ENCODE measurements at regions not wholly inside any gene's neighbourhood (a gene's known extent, or its start where the extent isn't known, plus 50 kb on each side); places are given as distances from the start of the nearest gene placed in this dataset.

GRCh38 chr10:131750171-131750895, 150.5 kb upstream of the PPP2R2D start:
- H3K4me3 ChIP-seq, result no peak overlapping the region
- no peaks in the 10 kb centered on the region for H3K4me1 ChIP-seq
- no peak for TF ChIP-seq CTCF (IDR thresholded peaks at IDR 0.05)
- intact Hi-C loops (cut with DNase I), result no loop called here
- H3K27me3 ChIP-seq (ENCODE audit: insufficient read depth in 3 of 3, low read length in 2 of 3), result peaks cover 0 to 26% (median 0%) of the 10 kb centered on the region in 3 donors
- ATAC-seq (no peak), DNase-seq (peak in 1 of 2 donors; percentile 36)
- no peaks in the 10 kb centered on the region for H3K36me3 ChIP-seq (ENCODE audit: insufficient read depth in 1 of 2, low read depth in 1 of 2)
- no peak overlapping the region for H3K27ac ChIP-seq
- WGBS, 3 donors, result 59% methylated on average over 22 of the region's 22 CpGs
- H3K9me3 ChIP-seq, result no peaks in the 10 kb centered on the region

GRCh38 chr10:131750973-131751826, 149.6 kb upstream of the PPP2R2D start:
- intact Hi-C loops (cut with DNase I), result no loop called here
- WGBS, 3 donors, result 78 to 81% (median 79%) methylated on average over 17 of the region's 17 CpGs
- peak in 1 of 2 donors; percentile 25 for DNase-seq
- H3K4me3 ChIP-seq, result no peak overlapping the region
- peaks cover 0 to 26% (median 0%) of the 10 kb centered on the region in 3 donors for H3K27me3 ChIP-seq (ENCODE audit: insufficient read depth in 3 of 3, low read length in 2 of 3)
- no peak overlapping the region for H3K27ac ChIP-seq
- no peaks in the 10 kb centered on the region for H3K9me3 ChIP-seq
- H3K36me3 ChIP-seq (ENCODE audit: insufficient read depth in 1 of 2, low read depth in 1 of 2), result no peaks in the 10 kb centered on the region
- no peaks in the 10 kb centered on the region for H3K4me1 ChIP-seq
- no peak for TF ChIP-seq CTCF (IDR thresholded peaks at IDR 0.05)
- no peak for ATAC-seq

- Histone ChIP-seq H3K4me1 (no peaks in the 10 kb centered on the region), H3K36me3 (ENCODE audit: insufficient read depth in 1 of 2, low read depth in 1 of 2) (no peaks in the 10 kb centered on the region), H3K27me3 (ENCODE audit: insufficient read depth in 3 of 3, low read length in 2 of 3) (peaks cover 0 to 26% (median 0%) of the 10 kb centered on the region in 3 donors), H3K9me3 (no peaks in the 10 kb centered on the region), H3K4me3 (no peak overlapping the region), H3K27ac (no peak overlapping the region)
- no peak for ATAC-seq
- 82 to 84% (median 84%) methylated on average over 23 to 24 of the region's 24 CpGs for WGBS, 3 donors
- no peak for TF ChIP-seq CTCF (IDR thresholded peaks at IDR 0.05)
- DNase-seq, result peak in 1 of 2 donors; percentile 35
- intact Hi-C loops (cut with DNase I), result no loop called here
These were observed 148.7 kb upstream of the PPP2R2D start for GRCh38 chr10:131751827-131752775.

GRCh38 chr10:131753336-131753735, 147.5 kb upstream of the PPP2R2D start:
- H3K36me3 ChIP-seq (ENCODE audit: insufficient read depth in 1 of 2, low read depth in 1 of 2), result no peaks in the 10 kb centered on the region
- no peak overlapping the region for H3K4me3 ChIP-seq
- H3K9me3 ChIP-seq, result no peaks in the 10 kb centered on the region
- no peak for TF ChIP-seq CTCF (IDR thresholded peaks at IDR 0.05)
- intact Hi-C loops (cut with DNase I), result no loop called here
- 72 to 78% (median 77%) methylated on average over 7 of the region's 7 CpGs for WGBS, 3 donors
- H3K27me3 ChIP-seq (ENCODE audit: insufficient read depth in 3 of 3, low read length in 2 of 3), result peaks cover 0 to 21% (median 0%) of the 10 kb centered on the region in 3 donors
- ATAC-seq (no peak), DNase-seq (no peak)
- no peaks in the 10 kb centered on the region for H3K4me1 ChIP-seq
- no peak overlapping the region for H3K27ac ChIP-seq
